GM12878 (cell line): ENCODE measurements at regions not wholly inside any gene's neighbourhood (a gene's known extent, or its start where the extent isn't known, plus 50 kb on each side); places are given as distances from the start of the nearest gene placed in this dataset.

Source experiments
- ATAC-seq: fragments of 200-7000 bp; cut with Tn5 transposase; 3 replicates; pipeline ENCODE4 v1.9.1; 2020; ENCODE audit warnings: mild to moderate bottlenecking, moderate library complexity
- BruUV-seq: library from RNA; stranded (reverse); fragments of 400-500 nt; replicated peaks from 2 replicates; lab custom pipeline; 2021; lab: Mats Ljungman, UMichigan
- CTCF ChIA-PET: fragments of 300-600 bp; sonication (Branson Sonifier 250); formaldehyde crosslinking; extraction: SDS; loops from one replicate; lab custom pipeline; 2021; ENCODE audit warnings: inconsistent platforms; lab: Yijun Ruan, JAX
- POLR2A ChIA-PET: fragments of 350-600 bp; formaldehyde crosslinking; extraction: SDS; loops from one replicate; lab custom pipeline; 2021; ENCODE audit warnings: inconsistent platforms; lab: Charles Lee
- RAD21 ChIA-PET: fragments of 300-600 bp; sonication (Branson Sonifier 250); formaldehyde crosslinking; loops from one replicate; lab custom pipeline; 2023; ENCODE audit warnings: antibody characterized with exemption; ENCODE audit not compliant: unreplicated experiment; lab: Charles Lee
- SMC1A ChIA-PET: fragments of 300-600 bp; sonication (Branson Sonifier 250); formaldehyde crosslinking; loops from one replicate; lab custom pipeline; 2023; ENCODE audit not compliant: unreplicated experiment, uncharacterized antibody; lab: Charles Lee
- DNase-seq: peaks from one replicate; pipeline ENCODE4 v3.0.0-alpha.2; 2011; ENCODE audit warnings: low read depth, low spot score
- FAIRE-seq: peaks from 3 replicates; lab custom pipeline; 2011; peaks lifted over from hg19 to GRCh38; lab: Jason Lieb, UNC
- H2AFZ ChIP-seq: 2 replicates; pipeline ENCODE4 v1.6.0; 2011; ENCODE audit warnings: low read depth, low read length, control low read depth; ENCODE audit not compliant: control insufficient read depth
- H3K27ac ChIP-seq: 2 replicates; pipeline ENCODE4 v1.5.1; 2011; ENCODE audit warnings: control low read depth; ENCODE audit not compliant: control insufficient read depth, insufficient read depth
- H3K27me3 ChIP-seq, 2 experiments: replicated peaks in 1 of 2; 2 replicates each; pipeline versions ENCODE4 v1.6.0 to v1.6.1; 2011; ENCODE audit warnings: low read length in 1 of 2; ENCODE audit not compliant: control insufficient read depth in 2 of 2, insufficient read depth in 2 of 2
- H3K36me3 ChIP-seq, 2 experiments: 2 replicates each; pipeline ENCODE4 v1.5.1; 2011; ENCODE audit warnings: low read length in 1 of 2; ENCODE audit not compliant: control insufficient read depth in 2 of 2, insufficient read depth in 2 of 2
- H3K4me1 ChIP-seq: 2 replicates; pipeline ENCODE4 v1.6.1; 2011; ENCODE audit warnings: mild to moderate bottlenecking, low read length, moderate library complexity, mixed read lengths; ENCODE audit not compliant: control insufficient read depth, insufficient read depth
- H3K4me2 ChIP-seq: 2 replicates; pipeline ENCODE4 v1.6.0; 2011; ENCODE audit warnings: control low read depth; ENCODE audit not compliant: control insufficient read depth, insufficient read depth
- H3K4me3 ChIP-seq: fragments of 200-600 bp; sonication (generic); 2 replicates; pipeline ENCODE4 v1.5.1; 2016
- H3K79me2 ChIP-seq: 2 replicates; pipeline ENCODE4 v1.6.0; 2011; ENCODE audit warnings: low read length; ENCODE audit not compliant: control insufficient read depth, insufficient read depth
- H3K9ac ChIP-seq: 2 replicates; pipeline ENCODE4 v1.8.0; 2011; ENCODE audit warnings: low read length, control low read depth, mixed read lengths; ENCODE audit not compliant: control insufficient read depth, insufficient read depth
- H3K9me3 ChIP-seq: replicated peaks from 3 replicates; pipeline ENCODE4 v1.5.1; 2011; ENCODE audit warnings: mild to moderate bottlenecking, low read length; ENCODE audit not compliant: control insufficient read depth, insufficient read depth
- H4K20me1 ChIP-seq: 2 replicates; pipeline ENCODE4 v1.6.0; 2011; ENCODE audit not compliant: control insufficient read depth, insufficient read depth
- BHLHE40 ChIP-seq, 2 experiments: fragments of 450-650 bp in 1 of 2; IDR thresholded peaks; 2 replicates each; pipeline ENCODE4 v1.6.1; 2011 to 2017; ENCODE audit warnings: low read depth in 2 of 2, borderline replicate concordance in 1 of 2, improper control_type of control experiment in 1 of 2, low read length in 1 of 2, mild to moderate bottlenecking in 1 of 2
- CUX1 ChIP-seq: IDR thresholded peaks from 2 replicates; pipeline ENCODE4 v1.6.1; 2012; ENCODE audit warnings: improper control_type of control experiment, low read depth, low read length; ENCODE audit not compliant: insufficient replicate concordance
- GATAD2B ChIP-seq: fragments of 450-650 bp; conservative IDR thresholded peaks from 2 replicates; pipeline ENCODE4 v1.6.1; 2017; ENCODE audit warnings: low read depth, mild to moderate bottlenecking, moderate library complexity
- JUND ChIP-seq: IDR thresholded peaks from 2 replicates; pipeline ENCODE4 v1.6.1; 2012; ENCODE audit warnings: low read depth, mild to moderate bottlenecking, low read length, improper control_type of control experiment, moderate library complexity
- KAT2A ChIP-seq: conservative IDR thresholded peaks from 2 replicates; pipeline ENCODE4 v1.6.1; 2011; ENCODE audit warnings: low read depth, low read length; ENCODE audit not compliant: control insufficient read depth
- MTA3 ChIP-seq: IDR thresholded peaks from 2 replicates; pipeline ENCODE4 v1.6.1; 2012; ENCODE audit warnings: low read length, inconsistent platforms, borderline replicate concordance
- NBN ChIP-seq: fragments of 450-650 bp; IDR thresholded peaks from 2 replicates; pipeline ENCODE4 v1.6.1; 2016
- POLR2A ChIP-seq: IDR thresholded peaks from 2 replicates; pipeline ENCODE4 v1.6.1; 2011; ENCODE audit warnings: low read depth, mild to moderate bottlenecking, low read length
- RAD51 ChIP-seq: fragments of 450-650 bp; IDR thresholded peaks from 2 replicates; pipeline ENCODE4 v1.6.1; 2016; ENCODE audit warnings: moderate library complexity, mild to moderate bottlenecking, inconsistent platforms
- RB1 ChIP-seq: fragments of 450-650 bp; formaldehyde crosslinking; IDR thresholded peaks from 2 replicates; pipeline ENCODE4 v1.6.1; 2017; ENCODE audit warnings: mild to moderate bottlenecking, borderline replicate concordance
- REST ChIP-seq: IDR thresholded peaks from 2 replicates; pipeline ENCODE4 v1.6.1; 2012; ENCODE audit warnings: mild to moderate bottlenecking, low read depth, low read length
- WGBS: methylation state at CpG from one replicate; pipeline ENCODE4 v1.1.6; 2016; ENCODE audit warnings: low lambda C conversion rate; ENCODE audit not compliant: insufficient replicate concordance, insufficient coverage; ENCODE audit errors: missing lambda C conversion rate; 5-methylcytosine and 5-hydroxymethylcytosine counted together
- in situ Hi-C: fragments of 300-500 bp; cut with MboI; formaldehyde crosslinking; loops from 9 replicates; pipeline ENCODE4 v1.14.3; 2018; ENCODE audit warnings: mixed read lengths
- intact Hi-C: fragments of 100-400 bp; cut with micrococcal nuclease; formaldehyde crosslinking; loops from one replicate; pipeline ENCODE4 v1.14.2; 2022; ENCODE audit not compliant: unreplicated experiment
- TF ChIP-seq, protein P1 (sequence below): fragments of 150-350 bp; IDR thresholded peaks from 2 replicates; pipeline ENCODE4 v1.6.1; 2016; ENCODE audit warnings: low read depth, low read length

DNA sequence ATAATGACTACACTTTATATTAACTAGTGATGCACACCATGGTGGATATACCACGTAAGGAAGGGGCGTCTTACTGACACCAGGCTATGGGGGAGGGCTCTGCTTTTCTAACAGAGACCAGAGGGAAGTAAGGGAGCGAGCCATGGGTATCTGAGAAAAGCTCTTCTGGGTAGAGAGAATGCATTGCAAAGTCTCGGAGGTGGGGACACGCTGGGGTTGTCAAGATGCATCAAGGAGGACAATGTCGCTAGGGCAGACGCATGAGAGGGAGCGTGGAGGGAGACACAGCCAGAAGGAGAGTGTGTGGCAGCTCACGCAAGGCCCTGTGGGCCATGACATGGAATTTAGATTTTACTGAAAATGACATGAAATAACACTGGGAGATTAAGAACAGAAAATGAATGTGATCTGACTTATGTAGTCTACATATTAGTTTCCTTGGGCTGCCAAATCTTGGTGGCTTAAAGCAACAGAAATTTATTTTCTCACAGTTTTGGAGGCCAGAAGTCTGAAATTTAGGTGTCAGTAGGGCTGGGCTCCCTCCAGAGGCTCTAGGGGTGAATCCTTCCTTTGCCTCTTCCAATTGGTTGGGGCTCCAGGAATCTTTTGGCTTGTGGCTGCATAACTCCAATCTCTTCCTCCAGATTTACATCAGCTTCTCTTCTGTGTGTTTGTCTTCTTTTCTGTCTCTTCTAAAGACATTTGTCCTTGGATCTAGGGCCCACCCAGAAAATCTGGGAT is 352.2 kb downstream of the CYRIA start:
- no peak overlapping the region for H3K4me3 ChIP-seq
- no peaks in the 10 kb centered on the region for H4K20me1 ChIP-seq
- no TSS peak for BruUV-seq
- H3K9me3 ChIP-seq = no peaks in the 10 kb centered on the region
- in situ Hi-C loops (no loop called here), intact Hi-C loops (no loop called here)
- no peaks in the 10 kb centered on the region for H3K4me1 ChIP-seq
- no peak for DNase-seq
- ChIA-PET SMC1A (no interaction called here), CTCF (no interaction called here), POLR2A (no interaction called here), RAD21 (no interaction called here)
- no peak for ATAC-seq
- no peak overlapping the region for H3K4me2 ChIP-seq
- no peaks in the 10 kb centered on the region for H3K79me2 ChIP-seq
- H3K36me3 ChIP-seq = no peaks in the 10 kb centered on the region
- H3K27me3 ChIP-seq = no peaks in the 10 kb centered on the region; a peak in 1 of 4 replicates
- FAIRE-seq = no peak
- WGBS = 26% methylated on average over 9 of the region's 9 CpGs
- no peak overlapping the region for H3K9ac ChIP-seq
- H3K27ac ChIP-seq = no peak overlapping the region
- H2AFZ ChIP-seq = no peak overlapping the region
- TF ChIP-seq, protein P1, sequence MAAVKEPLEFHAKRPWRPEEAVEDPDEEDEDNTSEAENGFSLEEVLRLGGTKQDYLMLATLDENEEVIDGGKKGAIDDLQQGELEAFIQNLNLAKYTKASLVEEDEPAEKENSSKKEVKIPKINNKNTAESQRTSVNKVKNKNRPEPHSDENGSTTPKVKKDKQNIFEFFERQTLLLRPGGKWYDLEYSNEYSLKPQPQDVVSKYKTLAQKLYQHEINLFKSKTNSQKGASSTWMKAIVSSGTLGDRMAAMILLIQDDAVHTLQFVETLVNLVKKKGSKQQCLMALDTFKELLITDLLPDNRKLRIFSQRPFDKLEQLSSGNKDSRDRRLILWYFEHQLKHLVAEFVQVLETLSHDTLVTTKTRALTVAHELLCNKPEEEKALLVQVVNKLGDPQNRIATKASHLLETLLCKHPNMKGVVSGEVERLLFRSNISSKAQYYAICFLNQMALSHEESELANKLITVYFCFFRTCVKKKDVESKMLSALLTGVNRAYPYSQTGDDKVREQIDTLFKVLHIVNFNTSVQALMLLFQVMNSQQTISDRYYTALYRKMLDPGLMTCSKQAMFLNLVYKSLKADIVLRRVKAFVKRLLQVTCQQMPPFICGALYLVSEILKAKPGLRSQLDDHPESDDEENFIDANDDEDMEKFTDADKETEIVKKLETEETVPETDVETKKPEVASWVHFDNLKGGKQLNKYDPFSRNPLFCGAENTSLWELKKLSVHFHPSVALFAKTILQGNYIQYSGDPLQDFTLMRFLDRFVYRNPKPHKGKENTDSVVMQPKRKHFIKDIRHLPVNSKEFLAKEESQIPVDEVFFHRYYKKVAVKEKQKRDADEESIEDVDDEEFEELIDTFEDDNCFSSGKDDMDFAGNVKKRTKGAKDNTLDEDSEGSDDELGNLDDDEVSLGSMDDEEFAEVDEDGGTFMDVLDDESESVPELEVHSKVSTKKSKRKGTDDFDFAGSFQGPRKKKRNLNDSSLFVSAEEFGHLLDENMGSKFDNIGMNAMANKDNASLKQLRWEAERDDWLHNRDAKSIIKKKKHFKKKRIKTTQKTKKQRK = no peak
- TF ChIP-seq RAD51 = no peak
- TF ChIP-seq BHLHE40 (IDR thresholded peaks at IDR 0.05; ENCODE audit: borderline replicate concordance in 1 of 2, low read depth in 2 of 2, low read length in 1 of 2) = no peak
- no peak for TF ChIP-seq CUX1
- TF ChIP-seq RB1 = no peak
- no peak for TF ChIP-seq JUND
- TF ChIP-seq REST = no peak
- TF ChIP-seq MTA3 = no peak
- TF ChIP-seq NBN = no peak
- no peak for TF ChIP-seq GATAD2B
- no peak for TF ChIP-seq POLR2A
- no peak for TF ChIP-seq KAT2A
